H1 (cell line): ENCODE measurements at regions not wholly inside any gene's neighbourhood (a gene's known extent, or its start where the extent isn't known, plus 50 kb on each side); places are given as distances from the start of the nearest gene placed in this dataset.
A peak's percentile ranks its signal among the peaks of the same experiment; 100 is the strongest.
"Not testable (repeated sequence)": the region's sequence is repeated elsewhere in the genome, so short reads cannot be mapped to it uniquely, and the experiment has no call there.

ENCODE experiments used
- CTCF ChIA-PET: fragments of 300-600 bp; sonication (Branson Sonifier 250); formaldehyde crosslinking; loops from one replicate; lab custom pipeline; 2021; ENCODE audit not compliant: partially characterized antibody; lab: Charles Lee
- POLR2A ChIA-PET: fragments of 300-600 bp; sonication (Branson Sonifier 250); formaldehyde crosslinking; loops from one replicate; lab custom pipeline; 2021; ENCODE audit warnings: inconsistent platforms; ENCODE audit not compliant: partially characterized antibody; lab: Charles Lee
- DNase-seq, 2 experiments: peaks; one replicate each; pipeline versions ENCODE4 v3.0.0 to v3.0.0-alpha.2; 2010 to 2022; ENCODE audit warnings: low spot score in 2 of 2, low read depth in 1 of 2, mixed read lengths in 1 of 2
- FAIRE-seq: peaks from 2 replicates; lab custom pipeline; 2011; peaks lifted over from hg19 to GRCh38; lab: Jason Lieb, UNC
- H2AFZ ChIP-seq: 2 replicates; pipeline ENCODE4 v1.8.1; 2012; ENCODE audit warnings: low read length, inconsistent platforms
- H2AK5ac ChIP-seq: 2 replicates; pipeline ENCODE4 v1.6.1; 2013; ENCODE audit warnings: low read depth, low read length
- H2BK120ac ChIP-seq: replicated peaks from 2 replicates; pipeline ENCODE3; 2013; ENCODE audit warnings: low read depth, low read length, inconsistent platforms
- H2BK12ac ChIP-seq: 2 replicates; pipeline ENCODE4 v1.6.1; 2013; ENCODE audit warnings: low read depth, low read length
- H2BK15ac ChIP-seq: 2 replicates; pipeline ENCODE4 v1.6.1; 2013; ENCODE audit warnings: low read length
- H2BK20ac ChIP-seq: 2 replicates; pipeline ENCODE4 v1.6.1; 2013; ENCODE audit warnings: low read length
- H2BK5ac ChIP-seq: 2 replicates; pipeline ENCODE4 v1.6.1; 2013; ENCODE audit warnings: low read depth, low read length
- H3K14ac ChIP-seq: 2 replicates; pipeline ENCODE4 v1.6.1; 2013; ENCODE audit warnings: inconsistent platforms; ENCODE audit not compliant: insufficient read length
- H3K18ac ChIP-seq: 2 replicates; pipeline ENCODE4 v1.6.1; 2013; ENCODE audit warnings: low read length; ENCODE audit errors: extremely low read depth
- H3K23ac ChIP-seq: 2 replicates; pipeline ENCODE4 v1.6.1; 2013; ENCODE audit warnings: inconsistent platforms; ENCODE audit not compliant: insufficient read length
- H3K23me2 ChIP-seq: 2 replicates; pipeline ENCODE4 v1.6.1; 2013; ENCODE audit warnings: low read depth, low read length
- H3K27ac ChIP-seq: 2 replicates; pipeline ENCODE4 v1.6.1; 2011; ENCODE audit warnings: low read depth, low read length, inconsistent platforms
- H3K27me3 ChIP-seq, 4 experiments: replicated peaks in 1 of 4; 1 replicate in 1 of 4; 2 replicates in 3 of 4; pipeline versions ENCODE4 v1.6.1 to v1.8.1; 2011 to 2013; ENCODE audit warnings: low read length in 3 of 4, mild to moderate bottlenecking in 3 of 4, inconsistent platforms in 2 of 4, mixed read lengths in 2 of 4, moderate library complexity in 1 of 4; ENCODE audit not compliant: control insufficient read depth in 3 of 4, insufficient read depth in 3 of 4; ENCODE audit errors: extremely low read depth in 1 of 4
- H3K36me3 ChIP-seq, 4 experiments: 2 replicates each; pipeline versions ENCODE4 v1.6.1 to v1.8.1; 2011 to 2013; ENCODE audit warnings: mild to moderate bottlenecking in 4 of 4, low read length in 3 of 4, moderate library complexity in 2 of 4, control low read depth in 1 of 4, inconsistent platforms in 1 of 4; ENCODE audit not compliant: insufficient read depth in 4 of 4, control insufficient read depth in 2 of 4
- H3K4ac ChIP-seq: replicated peaks from 2 replicates; pipeline ENCODE3; 2013; ENCODE audit warnings: low read length, low read depth, mixed read lengths, inconsistent platforms; ENCODE audit not compliant: insufficient read length
- H3K4me1 ChIP-seq, 4 experiments: replicated peaks in 1 of 4; 1 replicate in 1 of 4; 2 replicates in 3 of 4; pipeline versions ENCODE4 v1.6.1 to v1.8.1; 2011 to 2013; ENCODE audit warnings: low read length in 3 of 4, inconsistent platforms in 2 of 4, mixed read lengths in 1 of 4; ENCODE audit not compliant: insufficient read depth in 4 of 4, control insufficient read depth in 3 of 4
- H3K4me2 ChIP-seq, 2 experiments: 2 replicates each; pipeline versions ENCODE4 v1.6.1 to v1.8.1; 2011 to 2013; ENCODE audit warnings: low read depth in 2 of 2, low read length in 2 of 2, control low read depth in 1 of 2, inconsistent platforms in 1 of 2, mild to moderate bottlenecking in 1 of 2; ENCODE audit not compliant: insufficient read depth in 1 of 2
- H3K4me3 ChIP-seq, 4 experiments: fragments of 200-600, 300-600 bp in 1 of 4; sonication (generic), shearing (Covaris generic), sonication (Bioruptor Twin) in 1 of 4; 2 replicates each; pipeline versions ENCODE4 v1.5.1 to v1.8.1; 2011 to 2016; ENCODE audit warnings: low read length in 4 of 4, low read depth in 3 of 4, control low read depth in 2 of 4, inconsistent platforms in 2 of 4, mild to moderate bottlenecking in 2 of 4, mixed read lengths in 1 of 4, moderate library complexity in 1 of 4; ENCODE audit not compliant: insufficient read depth in 2 of 4; ENCODE audit errors: extremely low read depth in 1 of 4
- H3K56ac ChIP-seq: replicated peaks from 2 replicates; pipeline ENCODE3; 2013; ENCODE audit warnings: low read depth, mild to moderate bottlenecking, mixed read lengths, low read length, inconsistent platforms; ENCODE audit not compliant: insufficient read length
- H3K79me1 ChIP-seq: 2 replicates; pipeline ENCODE4 v1.6.1; 2013; ENCODE audit warnings: low read depth, low read length, control low read depth
- H3K79me2 ChIP-seq, 2 experiments: 2 replicates each; pipeline versions ENCODE4 v1.6.1 to v1.8.1; 2012 to 2013; ENCODE audit warnings: low read length in 2 of 2, mild to moderate bottlenecking in 2 of 2, inconsistent platforms in 1 of 2; ENCODE audit not compliant: insufficient read depth in 2 of 2, control insufficient read depth in 1 of 2
- H3K9ac ChIP-seq, 4 experiments: replicated peaks in 1 of 4; 1 replicate in 1 of 4; 2 replicates in 3 of 4; pipeline versions ENCODE4 v1.6.1 to v1.8.1; 2011 to 2013; ENCODE audit warnings: low read depth in 3 of 4, low read length in 3 of 4, control low read depth in 2 of 4, mild to moderate bottlenecking in 2 of 4, moderate library complexity in 2 of 4, inconsistent platforms in 1 of 4; ENCODE audit errors: extremely low read depth in 1 of 4
- H3K9me3 ChIP-seq, 2 experiments: 2 replicates each; pipeline versions ENCODE4 v1.6.1 to v1.8.1; 2012 to 2013; ENCODE audit warnings: mild to moderate bottlenecking in 2 of 2, moderate library complexity in 2 of 2, control low read depth in 1 of 2, inconsistent platforms in 1 of 2, low read depth in 1 of 2, low read length in 1 of 2, mixed read lengths in 1 of 2; ENCODE audit not compliant: insufficient read depth in 2 of 2
- H4K20me1 ChIP-seq, 2 experiments: replicated peaks in 1 of 2; 2 replicates each; pipeline versions ENCODE3 to v1.8.1; 2011 to 2013; ENCODE audit warnings: inconsistent platforms in 2 of 2, low read length in 2 of 2, mild to moderate bottlenecking in 1 of 2; ENCODE audit not compliant: insufficient read depth in 2 of 2, control insufficient read depth in 1 of 2
- H4K5ac ChIP-seq: 2 replicates; pipeline ENCODE4 v1.6.1; 2013; ENCODE audit warnings: low read length, low read depth, mixed read lengths, inconsistent platforms; ENCODE audit not compliant: insufficient read length
- H4K8ac ChIP-seq: 2 replicates; pipeline ENCODE4 v1.8.0; 2013; ENCODE audit warnings: mild to moderate bottlenecking, moderate library complexity, low read length, inconsistent platforms; ENCODE audit not compliant: insufficient read depth; ENCODE audit errors: extremely low read depth
- H4K91ac ChIP-seq: replicated peaks from 2 replicates; pipeline ENCODE3; 2013; ENCODE audit warnings: low read length, mixed read lengths, inconsistent platforms; ENCODE audit not compliant: insufficient read length
- CTCF ChIP-seq, 3 experiments: IDR thresholded peaks; 1 replicate in 2 of 3; 2 replicates in 1 of 3; pipeline versions ENCODE4 v1.5.1 to v1.6.1; 2011; ENCODE audit warnings: low read length in 3 of 3, mild to moderate bottlenecking in 3 of 3, inconsistent platforms in 2 of 3, low read depth in 1 of 3, moderate library complexity in 1 of 3; ENCODE audit not compliant: insufficient read depth in 1 of 3; ENCODE audit errors: control extremely low read depth in 1 of 3
- RAD21 ChIP-seq, 2 experiments: IDR thresholded peaks in 1 of 2; conservative IDR thresholded peaks in 1 of 2; 2 replicates each; pipeline ENCODE4 v1.6.1; 2011; ENCODE audit warnings: low read depth in 2 of 2, low read length in 2 of 2, improper control_type of control experiment in 1 of 2, inconsistent platforms in 1 of 2, mild to moderate bottlenecking in 1 of 2, moderate library complexity in 1 of 2
- YY1 ChIP-seq: IDR thresholded peaks from 2 replicates; pipeline ENCODE4 v1.6.1; 2011; ENCODE audit warnings: low read depth, mild to moderate bottlenecking, low read length
- WGBS, 2 experiments: shearing (Covaris generic) in 1 of 2; methylation state at CpG; one replicate each; pipeline versions ENCODE4 v1.1.6 to v1.1.7; 2013 to 2015; ENCODE audit warnings: low lambda C conversion rate in 2 of 2, mixed read lengths in 2 of 2, inconsistent platforms in 1 of 2, low coverage in 1 of 2, missing lambda C conversion rate in 1 of 2; ENCODE audit not compliant: insufficient replicate concordance in 2 of 2, insufficient coverage in 1 of 2, insufficient read length in 1 of 2; ENCODE audit errors: extremely low coverage in 1 of 2, missing lambda C conversion rate in 1 of 2; 5-methylcytosine and 5-hydroxymethylcytosine counted together

- H3K4me2 ChIP-seq, H2BK15ac ChIP-seq, H4K5ac ChIP-seq, H2BK12ac ChIP-seq, H2BK5ac ChIP-seq, H4K91ac ChIP-seq, H2BK20ac ChIP-seq, H3K56ac ChIP-seq, H3K9ac ChIP-seq, H3K4ac ChIP-seq, H3K9me3 ChIP-seq, H2BK120ac ChIP-seq, H3K79me2 ChIP-seq, H4K20me1 ChIP-seq, H3K4me1 ChIP-seq, H3K27ac ChIP-seq, H3K4me3 ChIP-seq, H3K36me3 ChIP-seq, H3K14ac ChIP-seq, H3K23me2 ChIP-seq, H4K8ac ChIP-seq: not testable (repeated sequence)
- 16% methylated on average over 11 of the region's 11 CpGs; no CpG with 5 or more reads in 1 of the 2 experiments for WGBS, 2 experiments
- CTCF ChIA-PET: interaction anchor here (0.6 to 1.0 kb wide), 3 partner anchors 10 to 108 kb away, joined by 3 read pairs; no protein-coding TSS in a partner anchor
- peak; percentile 66 for FAIRE-seq
- TF ChIP-seq YY1 (0 out of 2 replicates have a peak, but pooled peaks have one; percentile 41), CTCF (IDR thresholded peaks at IDR 0.05; ENCODE audit: control extremely low read depth in 1 of 3, insufficient read depth in 1 of 3, low read depth in 1 of 3, low read length in 3 of 3) (peak; percentile 7 to 73 (median 62)), RAD21 (IDR thresholded peaks at IDR 0.05 in 1 of 2, conservative IDR thresholded peaks at IDR 0.05 in 1 of 2; ENCODE audit: low read depth in 2 of 2, low read length in 2 of 2) (peak; percentile 72 to 80)
- TF ChIP-seq, all 59 proteins: peak for 3; not testable (repeated sequence) for 56
- POLR2A ChIA-PET, H2AK5ac ChIP-seq, H3K27me3 ChIP-seq, H2AFZ ChIP-seq, H3K18ac ChIP-seq, H3K23ac ChIP-seq, H3K79me1 ChIP-seq: not testable (repeated sequence)
- peak in 1 of 2 experiments; percentile 72 for DNase-seq
These were observed 160.9 kb downstream of the GPX5 start for GRCh38 chr6:28686446-28687027.
